ENCODE measurements at regions not wholly inside any gene's neighbourhood (a gene's known extent, or its start where the extent isn't known, plus 50 kb on each side); places are given as distances from the start of the nearest gene placed in this dataset.

DNA sequence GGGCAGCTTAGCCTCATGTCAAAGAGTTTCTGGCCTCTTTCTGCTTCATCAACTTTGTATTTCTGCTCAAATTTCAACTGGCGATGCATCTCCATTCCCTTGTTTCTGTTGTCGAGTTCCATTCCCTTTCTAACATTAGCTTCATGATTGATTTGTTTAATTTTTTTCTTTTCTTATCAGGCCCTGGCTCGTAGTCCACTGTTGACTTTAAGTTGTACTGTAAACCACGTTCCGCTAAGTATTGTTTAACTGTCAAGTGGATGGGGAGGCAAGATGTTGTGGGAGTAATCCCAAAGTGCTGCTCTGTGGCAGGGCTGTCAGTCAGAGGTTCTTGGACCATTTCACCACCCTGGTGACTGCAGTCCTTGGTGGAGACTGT lies 309.1 kb downstream of the PSAT1 start:
- no peak for DNase-seq

DNA sequence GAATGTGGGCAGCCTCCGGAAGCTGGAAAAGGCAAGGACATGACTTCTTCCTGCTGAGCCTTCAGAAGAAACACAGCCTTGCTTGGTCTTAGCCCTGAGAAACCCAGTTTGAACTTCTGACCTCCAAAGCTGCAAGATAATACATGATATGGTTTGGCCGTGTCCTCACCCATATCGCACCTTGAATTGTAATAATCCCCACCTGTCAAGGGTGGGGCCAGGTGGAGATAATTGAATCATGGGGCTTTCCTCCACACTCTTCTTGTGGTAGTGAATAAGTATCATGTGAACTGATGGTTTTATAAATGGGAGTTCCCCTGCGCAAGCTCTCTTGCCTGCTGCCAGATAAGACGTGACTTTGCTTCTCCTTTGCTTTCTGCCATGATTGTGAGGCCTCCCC lies 310.9 kb downstream of the PSAT1 start:
- no peak for DNase-seq

DNA sequence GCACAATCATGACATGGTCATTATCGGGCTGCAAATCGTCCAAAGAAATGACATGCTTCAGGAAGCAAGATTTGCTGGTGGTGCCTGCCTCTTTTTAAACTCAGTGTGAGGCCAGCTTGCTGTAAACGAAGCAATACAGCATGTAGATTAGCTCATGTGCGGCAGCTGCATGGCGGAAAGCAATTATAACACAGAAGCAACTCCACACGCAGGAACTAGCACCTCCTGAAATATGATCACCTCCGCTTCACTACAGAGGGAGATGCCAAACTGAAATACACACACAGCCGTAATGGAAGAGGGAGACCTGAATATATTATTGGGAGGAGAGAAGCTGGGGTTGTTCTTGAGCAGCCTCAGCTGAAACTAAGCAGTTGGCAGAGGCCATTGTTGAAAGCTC lies 312.5 kb downstream of the PSAT1 start:
- peak; percentile 73 for DNase-seq

DNA sequence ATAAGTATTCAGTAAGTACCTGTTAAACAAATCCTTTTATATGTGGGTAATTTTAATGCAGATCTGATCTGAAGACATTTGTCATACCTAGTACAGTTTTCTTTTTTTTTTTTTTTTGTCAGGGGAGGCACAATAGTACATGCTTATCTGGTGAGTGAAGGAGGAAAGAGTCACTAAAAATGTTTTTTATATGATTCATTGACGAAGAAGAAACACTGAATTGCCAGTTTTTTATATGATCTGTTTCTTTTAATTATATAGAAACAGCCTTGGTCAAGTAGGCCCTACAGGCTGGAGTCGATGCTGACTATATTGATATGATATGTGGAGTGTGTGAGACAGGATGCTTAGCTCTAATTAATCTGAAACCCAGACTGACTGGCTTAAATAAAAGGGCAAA lies 315.2 kb downstream of the PSAT1 start:
- no peak for DNase-seq

DNA sequence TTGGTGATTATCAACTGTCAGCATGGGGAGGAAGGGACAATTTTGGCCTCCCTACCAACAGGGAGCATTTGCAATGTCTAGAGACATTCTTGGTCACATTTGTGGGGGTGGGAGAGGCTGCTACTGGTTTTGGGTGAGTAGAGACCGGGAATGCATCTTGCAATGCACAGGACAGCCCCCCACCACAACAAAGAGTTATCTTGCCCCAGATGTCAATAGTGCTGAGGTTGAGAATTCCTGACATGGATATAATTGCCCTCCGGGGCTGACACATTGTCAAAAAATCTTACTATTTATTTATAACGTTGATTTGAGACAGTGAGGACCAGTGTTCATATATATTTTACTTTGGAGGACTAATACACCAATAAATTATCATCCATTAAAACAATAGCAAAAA lies 316.1 kb downstream of the PSAT1 start:
- no peak for DNase-seq

DNA sequence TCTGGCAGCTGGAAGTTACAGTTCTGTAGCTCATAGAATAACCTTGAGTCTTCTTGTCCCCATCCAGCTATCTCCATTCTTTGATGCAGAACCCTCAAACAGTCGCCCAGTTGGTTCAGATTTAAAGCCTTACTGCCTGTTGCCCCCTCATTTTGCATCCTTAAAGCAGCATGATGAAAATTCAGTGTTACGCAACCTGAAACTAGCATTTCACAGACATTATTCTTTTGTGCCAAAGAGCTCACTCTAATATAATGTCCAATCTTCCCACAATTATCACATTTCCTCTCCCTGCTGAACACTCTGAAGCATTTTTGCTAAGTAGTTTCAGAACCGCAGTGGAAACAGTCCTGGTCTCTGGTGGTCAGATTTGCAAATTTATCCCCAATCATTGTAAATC lies 318.0 kb downstream of the PSAT1 start:
- DNase-seq, result no peak

DNA sequence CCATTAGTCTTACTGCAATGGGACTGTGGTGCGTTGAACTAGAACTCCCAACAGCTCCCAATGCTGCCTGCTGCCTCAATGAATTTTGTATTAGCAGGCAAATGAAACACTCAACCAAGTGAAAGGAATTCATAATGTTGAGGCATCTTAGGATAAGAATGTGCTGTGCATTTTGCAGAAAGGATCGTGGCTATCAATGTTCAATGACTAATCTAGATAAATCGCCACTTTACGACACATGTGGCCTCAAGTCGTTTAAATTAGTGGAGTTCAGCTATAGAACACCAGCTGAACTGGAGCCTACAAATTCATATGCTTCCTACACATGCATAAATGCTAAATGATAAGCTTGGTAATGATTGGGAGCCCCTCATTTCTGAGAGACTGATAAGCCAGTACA lies 318.4 kb downstream of the PSAT1 start:
- DNase-seq, result no peak

DNA sequence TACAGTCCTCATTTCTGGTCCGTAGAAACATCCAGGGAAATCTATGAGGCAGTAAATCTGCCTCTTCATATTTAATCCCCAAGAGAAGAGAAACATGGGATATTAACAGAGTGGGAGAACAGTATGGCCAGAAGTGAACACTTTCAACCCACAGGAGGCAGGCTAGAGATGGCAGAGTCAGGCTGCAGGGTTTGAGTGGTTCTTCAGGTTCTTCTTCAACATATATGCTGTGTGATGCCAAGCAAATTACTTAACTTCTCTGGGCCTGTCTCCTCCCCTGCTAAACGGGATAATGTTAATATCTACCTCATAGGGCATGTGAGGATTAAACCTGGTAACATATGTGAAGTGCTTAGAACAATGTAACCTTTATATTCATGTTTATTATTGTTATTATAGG lies 321.8 kb downstream of the PSAT1 start:
- no peak for DNase-seq

DNA sequence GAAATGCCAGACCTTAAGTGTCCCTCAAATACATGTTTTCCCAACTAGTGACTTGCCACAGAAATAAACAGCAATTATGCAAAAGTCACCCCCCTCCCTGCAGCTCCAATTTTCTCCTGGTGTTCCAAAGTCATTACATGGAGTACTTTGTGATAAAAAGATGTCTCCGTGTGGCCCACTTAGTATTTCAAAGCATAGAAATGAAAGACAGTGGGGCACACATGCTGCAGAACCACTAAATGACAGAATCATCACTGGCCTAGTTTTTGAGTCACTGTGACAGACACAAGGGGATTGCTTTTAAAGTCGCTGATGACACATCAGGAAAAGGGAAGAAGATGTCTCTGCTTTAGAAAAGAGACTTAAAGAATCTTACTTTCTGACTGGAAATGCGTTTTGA lies 323.4 kb downstream of the PSAT1 start:
- DNase-seq, result peak; percentile 29

DNA sequence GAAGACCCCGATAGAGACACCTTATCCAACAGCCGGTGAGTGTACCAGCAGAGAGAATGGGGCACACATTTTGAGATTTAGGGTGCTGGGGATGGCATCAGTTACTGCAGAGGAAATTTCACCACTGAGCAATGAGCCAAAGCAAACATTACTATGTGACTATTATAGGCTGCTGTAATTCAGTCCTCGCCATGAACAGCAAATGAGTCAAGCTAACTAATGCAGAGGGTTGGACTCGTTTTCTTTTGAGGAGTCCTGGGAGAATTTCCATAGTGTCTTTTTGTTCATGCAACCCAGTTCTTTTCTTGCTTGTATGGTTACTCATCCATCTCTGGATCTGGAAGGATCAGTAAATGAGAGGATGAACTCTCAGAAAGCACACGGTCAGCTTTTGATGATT lies 323.8 kb downstream of the PSAT1 start:
- no peak for DNase-seq

DNA sequence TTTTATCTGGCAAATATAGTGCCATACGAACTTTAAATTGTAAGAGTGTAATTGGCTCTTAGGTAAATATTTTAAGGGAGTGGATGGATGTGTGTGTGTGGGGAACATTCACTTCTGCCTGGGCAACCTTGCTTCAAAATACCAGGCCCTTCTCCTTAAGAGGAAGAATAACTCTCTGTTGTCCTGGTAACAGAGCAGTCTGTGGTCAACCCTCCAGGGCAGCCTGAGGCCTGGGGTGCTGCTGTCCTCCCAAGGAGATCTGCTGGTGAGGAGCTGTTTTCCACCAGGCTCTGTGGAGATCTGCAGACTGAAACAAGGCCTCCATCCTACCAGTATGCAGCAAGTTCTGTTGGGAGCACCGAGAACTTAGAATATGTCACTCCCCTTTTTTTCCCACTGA lies 325.2 kb downstream of the PSAT1 start:
- DNase-seq, result no peak

DNA sequence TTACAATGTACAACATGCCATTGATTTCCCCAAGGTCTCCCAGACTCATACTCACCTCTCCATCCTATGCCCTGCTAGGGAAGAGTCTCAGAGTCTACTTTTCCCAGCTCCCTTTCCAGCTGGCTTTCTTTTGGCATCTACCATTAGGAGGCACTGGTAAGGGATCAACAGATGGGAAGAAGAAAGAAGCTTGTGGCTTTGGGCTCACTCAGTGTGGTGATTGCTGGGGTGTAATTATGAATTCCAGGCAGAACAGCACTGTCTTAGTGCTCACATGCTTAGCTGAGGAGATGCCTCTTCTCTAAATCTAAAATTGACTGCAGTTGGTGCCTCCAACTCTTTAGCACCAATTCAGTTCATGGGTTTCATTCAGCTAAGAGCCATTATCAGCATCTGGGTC lies 330.0 kb downstream of the PSAT1 start:
- no peak for DNase-seq

DNA sequence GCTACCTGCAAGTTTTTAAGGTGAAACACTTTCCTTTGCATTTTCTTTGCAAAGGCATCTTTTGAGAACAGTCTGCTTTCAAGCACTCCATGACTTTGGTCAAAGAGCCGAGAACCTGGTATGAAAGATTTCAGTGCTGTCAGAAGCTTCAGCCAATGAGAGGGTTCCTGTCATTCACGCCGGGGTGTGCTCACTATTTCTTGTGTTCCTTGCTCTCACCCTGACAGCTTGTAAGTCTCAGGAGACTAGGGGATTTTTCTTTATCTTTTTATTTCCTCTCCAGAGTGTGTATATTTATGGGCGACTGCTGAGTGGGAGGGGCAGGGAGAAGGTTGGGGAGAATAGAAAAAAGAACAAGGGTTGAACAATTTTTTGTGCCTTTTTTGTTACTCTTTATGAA lies 334.0 kb downstream of the PSAT1 start:
- peak; percentile 22 for DNase-seq

DNA sequence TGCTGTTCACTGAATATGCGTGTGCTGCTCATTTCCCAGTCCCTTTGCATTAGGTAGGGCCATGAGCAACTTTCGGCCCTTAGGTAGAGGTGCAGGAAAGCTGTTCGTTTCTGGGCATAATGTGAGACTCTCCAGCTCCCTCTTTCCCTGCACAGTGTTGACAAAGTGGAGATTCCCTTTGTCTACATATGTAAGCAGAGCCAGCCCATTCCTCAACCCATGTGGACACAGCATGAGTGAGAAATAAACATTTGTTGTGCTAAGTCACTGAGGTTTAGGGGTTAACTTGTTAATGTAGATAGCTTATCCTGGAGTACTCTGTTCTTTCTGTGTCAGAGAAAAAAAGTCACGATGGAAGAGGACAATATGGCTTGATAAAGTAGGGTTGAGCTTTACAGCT lies 343.8 kb downstream of the PSAT1 start:
- no peak for DNase-seq

DNA sequence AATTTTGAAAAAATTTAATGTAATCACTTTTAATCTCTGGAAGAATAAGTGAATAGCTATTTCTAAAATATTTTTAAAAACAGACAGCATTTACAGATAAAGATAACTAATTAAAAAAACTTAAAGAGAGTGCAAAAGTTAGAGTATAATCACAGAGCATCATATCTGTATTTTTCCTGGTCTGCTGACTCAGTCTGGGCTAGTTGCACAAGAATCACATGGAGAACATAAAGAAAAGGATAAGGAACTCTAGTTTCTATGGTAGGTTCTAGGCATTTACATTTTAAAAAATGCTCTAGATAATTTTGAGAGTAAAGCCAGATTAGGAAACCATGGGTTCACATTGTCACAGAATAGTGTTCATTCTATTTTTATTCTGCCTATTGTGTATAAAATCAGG lies 347.4 kb downstream of the PSAT1 start:
- DNase-seq, result no peak

DNA sequence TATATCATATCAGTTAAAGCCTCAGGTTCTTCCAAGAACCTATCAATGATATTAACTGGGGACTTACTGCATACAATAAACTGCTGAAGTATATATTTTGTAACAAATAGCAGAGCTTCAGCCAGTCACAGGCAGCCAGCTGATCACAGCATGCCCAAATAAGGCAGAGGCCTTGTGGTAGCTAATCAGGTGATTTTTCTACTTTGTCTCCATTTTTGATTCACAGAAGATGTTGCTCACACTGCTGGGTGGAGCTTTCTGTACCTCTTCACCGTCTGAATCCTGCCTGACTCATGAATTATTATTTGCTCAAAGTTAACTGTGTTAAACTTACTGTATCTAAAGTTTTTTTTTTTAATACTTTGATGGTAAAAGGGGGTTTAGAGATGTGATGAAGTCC lies 357.4 kb downstream of the PSAT1 start:
- DNase-seq, result no peak

DNA sequence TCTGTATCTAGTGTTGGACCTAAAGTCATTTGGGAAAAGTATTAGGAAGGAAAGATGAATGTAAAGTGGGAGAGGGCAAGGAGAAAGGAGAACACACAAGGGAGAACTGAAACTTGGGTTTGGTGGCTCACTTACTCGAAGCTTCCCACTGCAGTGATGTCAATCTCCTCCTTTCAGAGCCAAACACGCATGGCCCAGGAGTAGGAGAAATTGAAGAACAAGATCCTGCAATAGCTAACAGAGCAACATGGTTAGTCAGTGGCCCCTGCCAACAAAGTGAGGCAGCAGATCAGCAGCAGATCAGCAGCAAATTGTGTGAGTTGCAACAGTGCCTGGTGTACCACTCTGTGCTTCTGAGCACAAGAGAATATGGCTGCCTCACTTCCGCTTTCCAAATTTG lies 366.4 kb downstream of the PSAT1 start:
- DNase-seq, result no peak

DNA sequence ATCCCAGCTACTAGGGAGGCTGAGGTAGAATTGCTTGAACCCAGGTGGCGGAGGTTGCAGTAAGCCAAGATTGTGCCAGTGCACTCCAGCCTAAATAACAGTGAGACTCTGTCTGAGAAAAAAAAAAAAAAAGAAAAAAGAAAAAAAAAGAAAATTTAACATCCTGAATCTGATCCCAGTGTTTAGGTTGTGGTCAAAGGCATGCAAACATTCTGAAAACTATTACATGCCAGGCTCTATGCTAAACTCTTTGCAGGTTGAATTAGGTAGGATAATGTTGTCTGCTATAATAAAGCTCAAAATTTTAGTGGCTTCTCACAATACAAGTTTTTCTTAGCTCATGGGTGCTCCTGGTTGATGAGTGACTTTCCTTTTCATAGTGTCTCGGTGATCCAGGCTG lies 367.4 kb downstream of the PSAT1 start:
- DNase-seq, result no peak

DNA sequence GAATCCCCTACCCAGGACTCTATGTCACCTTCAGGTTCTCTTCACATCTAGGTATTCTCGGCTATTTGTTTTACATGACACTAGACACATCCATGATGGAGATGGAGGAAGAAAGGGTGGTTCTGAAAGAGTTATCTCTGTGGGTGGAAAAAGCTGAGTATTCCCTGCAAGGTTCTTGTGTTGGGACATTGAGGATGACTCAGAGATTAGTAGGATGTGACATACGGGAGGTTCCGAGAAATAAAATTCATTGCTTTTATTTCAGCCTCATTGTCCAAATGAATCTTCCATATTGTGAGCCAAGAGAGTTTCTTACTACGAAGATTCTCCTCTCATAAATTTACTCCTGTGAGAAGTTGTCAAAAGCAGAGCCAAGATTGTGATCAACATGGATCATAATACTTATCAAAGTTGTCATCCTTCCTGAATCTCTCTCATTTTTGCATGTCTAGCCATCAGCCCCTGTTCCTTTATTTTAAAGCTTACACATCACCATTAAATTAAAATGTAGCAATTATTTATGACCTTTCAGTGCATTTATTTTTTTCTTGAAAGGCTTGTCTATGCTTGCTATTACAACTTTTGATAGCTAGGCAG lies 370.0 kb downstream of the PSAT1 start:
- no peak for DNase-seq

DNA sequence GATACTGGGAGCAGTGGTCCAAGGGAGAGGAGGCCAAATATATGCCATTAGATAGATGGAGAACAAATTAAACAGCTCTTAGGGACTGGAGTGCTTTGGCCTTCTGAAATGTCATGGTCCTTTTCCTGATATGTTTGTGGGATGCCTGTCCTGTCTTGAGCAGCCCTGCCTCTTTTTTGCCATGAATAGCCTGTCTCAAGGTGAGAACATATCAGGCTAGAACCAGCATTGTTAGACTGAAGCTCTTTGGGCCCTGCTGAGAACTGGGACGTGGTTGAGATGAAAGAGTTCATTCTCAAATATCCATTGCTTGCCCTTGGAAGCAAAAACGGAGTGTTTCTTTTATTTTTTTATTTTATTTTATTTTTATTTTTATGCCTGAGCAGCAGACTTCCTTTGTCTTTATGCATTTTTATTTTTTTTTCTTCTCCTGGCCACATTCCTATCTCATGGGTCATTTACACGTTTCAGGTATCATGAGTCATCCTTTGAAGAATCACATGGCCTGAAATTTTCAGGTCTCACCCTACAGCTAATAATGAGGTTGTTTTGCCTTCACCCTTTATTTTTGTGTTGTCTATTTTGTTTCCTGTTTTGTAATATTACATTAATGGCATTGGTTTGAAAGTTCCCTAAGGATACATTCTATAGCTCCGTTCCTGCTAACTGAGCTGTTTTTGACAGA lies 371.4 kb downstream of the PSAT1 start:
- no peak for DNase-seq

DNA sequence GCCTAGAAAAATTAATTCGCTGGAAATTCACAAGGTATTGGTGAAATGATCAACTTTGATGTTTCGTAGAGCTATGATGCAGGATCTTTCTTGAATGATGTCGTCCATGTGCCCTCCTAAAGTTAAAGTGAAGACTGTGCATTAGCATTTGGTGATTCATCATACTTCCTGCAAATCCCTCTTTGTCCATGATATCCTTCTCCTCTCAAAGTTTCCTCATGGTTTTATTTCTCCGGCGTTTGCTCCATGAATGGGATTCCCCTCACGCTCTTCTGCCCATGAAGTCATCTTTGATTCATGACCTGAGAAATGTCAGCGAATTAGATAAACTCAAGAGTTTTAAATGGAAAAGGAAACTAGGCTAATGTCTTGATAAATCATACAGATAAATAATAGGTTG lies 372.7 kb downstream of the PSAT1 start:
- DNase-seq, result no peak

DNA sequence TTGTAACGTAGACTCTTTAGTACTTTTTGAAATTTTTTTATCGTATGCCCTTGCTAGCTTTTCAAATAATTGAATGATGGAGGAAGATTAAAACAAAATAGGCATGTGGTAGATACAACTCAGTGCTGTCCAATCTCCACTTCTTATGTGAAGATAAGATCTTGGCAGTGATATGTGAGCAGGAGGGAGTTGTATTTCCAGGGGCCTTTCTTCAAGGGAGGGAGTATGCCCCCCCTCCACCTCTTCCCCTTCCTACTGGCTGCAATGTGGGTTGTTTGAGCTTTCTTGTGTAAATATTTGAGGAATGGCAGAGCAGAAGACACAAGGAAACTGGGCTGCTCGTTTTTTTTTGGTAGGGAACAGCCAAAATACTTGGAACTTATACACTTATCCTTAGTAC lies 374.9 kb downstream of the PSAT1 start:
- no peak for DNase-seq

DNA sequence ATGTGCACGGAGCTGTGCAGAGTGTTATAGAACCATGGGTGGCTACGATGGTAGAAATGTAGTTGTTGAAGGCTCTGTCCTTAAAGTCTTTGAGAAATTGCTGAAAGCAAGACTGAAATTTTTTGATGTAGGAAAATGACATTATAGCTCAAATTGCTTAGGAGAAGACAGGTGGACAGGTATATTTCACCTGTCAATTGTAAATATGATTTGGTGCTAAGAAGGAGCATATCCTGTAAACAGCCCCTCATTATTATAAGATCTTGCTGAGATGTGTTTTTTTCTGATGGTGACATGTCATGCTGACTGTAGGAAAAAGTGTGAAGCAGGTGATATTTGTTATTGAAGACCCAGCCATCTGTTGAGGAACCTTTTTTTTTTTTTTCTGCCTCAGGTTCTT lies 377.9 kb downstream of the PSAT1 start:
- DNase-seq, result no peak

DNA sequence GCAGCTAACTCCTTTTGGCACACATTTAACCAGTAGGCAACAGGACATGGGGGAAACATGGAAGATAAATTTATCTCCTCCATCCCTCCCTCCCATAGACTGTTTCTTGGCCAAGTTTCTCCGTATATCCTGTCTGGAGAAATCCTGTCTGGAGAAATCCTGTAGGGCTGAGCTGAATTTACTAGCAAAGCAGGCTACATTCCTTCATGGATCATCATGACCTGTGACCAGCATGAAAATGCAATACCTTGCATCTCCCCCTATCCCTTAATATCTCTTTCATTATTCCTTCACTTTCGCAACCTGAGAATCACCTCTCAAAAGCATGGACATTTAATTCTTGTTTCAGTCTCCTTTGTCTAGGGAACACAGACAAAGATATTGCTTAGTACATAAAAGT lies 379.1 kb downstream of the PSAT1 start:
- no peak for DNase-seq

DNA sequence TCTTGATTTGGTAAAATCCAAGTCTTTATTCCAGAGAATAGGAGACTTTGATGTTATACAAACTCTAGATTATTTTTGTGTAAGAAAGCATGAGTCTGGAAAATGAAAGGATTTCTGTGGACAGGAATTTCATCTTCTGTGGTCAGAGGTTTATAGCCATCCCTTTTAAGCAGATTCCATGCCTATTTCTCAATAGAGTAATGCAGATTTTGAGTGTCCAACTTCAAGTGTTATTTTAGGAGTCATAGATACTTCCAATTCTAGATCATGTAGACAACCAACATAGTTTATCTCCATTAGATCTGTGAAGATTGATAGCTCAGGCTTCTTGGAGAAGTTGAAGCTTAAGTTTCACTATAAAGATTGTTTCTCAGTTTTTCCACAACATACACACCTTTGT lies 379.7 kb downstream of the PSAT1 start:
- no peak for DNase-seq
